NOMO-1 treated with DMSO at 0.1 percent for 48 hours (cell line): ENCODE measurements at regions not wholly inside any gene's neighbourhood (a gene's known extent, or its start where the extent isn't known, plus 50 kb on each side); places are given as distances from the start of the nearest gene placed in this dataset.

ENCODE experiments used
- DNase-seq: peaks from one replicate; lab custom pipeline; 2025; ENCODE audit not compliant: unreplicated experiment; lab: John Stamatoyannopoulos, UW

DNA sequence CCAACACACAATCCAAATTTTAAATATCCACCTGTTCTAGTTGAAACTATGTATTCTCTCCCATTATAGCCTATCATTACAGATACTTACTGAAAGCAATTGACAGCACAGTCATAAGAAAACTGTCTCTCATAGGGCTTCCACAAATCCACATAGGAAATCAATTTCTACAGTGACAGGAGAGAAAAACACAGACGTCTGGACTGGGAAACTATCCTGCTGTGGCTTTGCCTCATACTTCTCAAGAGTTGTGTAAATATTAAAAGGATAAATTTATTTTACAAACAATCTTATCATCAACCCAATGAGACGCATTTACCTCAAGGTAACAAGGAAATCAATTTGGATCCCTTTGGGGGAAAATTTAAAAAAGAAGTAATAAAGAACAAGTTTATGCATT is 517.5 kb downstream of the EFNA5 start:
- no peak for DNase-seq

- no peak for DNase-seq
These were observed 521.3 kb downstream of the EFNA5 start for GRCh38 chr5:107149243-107150005.

DNA sequence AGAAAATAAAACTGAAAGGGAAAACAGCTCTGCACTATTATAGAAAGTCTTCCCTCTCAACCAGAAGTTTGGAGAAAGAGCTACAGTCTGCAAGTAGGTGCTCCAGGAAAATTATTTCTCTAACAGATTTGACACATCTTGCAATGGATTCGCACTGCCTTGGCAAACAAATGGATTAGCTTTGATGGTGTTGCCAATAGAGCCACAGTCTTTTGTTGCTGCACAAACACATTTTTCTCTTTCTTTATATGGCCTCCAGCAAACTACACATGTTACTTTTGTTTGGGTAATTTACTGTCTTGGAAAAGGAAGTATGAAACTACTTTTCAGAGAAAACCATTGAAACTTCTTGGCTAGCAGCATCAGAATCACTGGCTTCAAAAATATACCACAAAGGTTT is 523.1 kb downstream of the EFNA5 start:
- no peak for DNase-seq

- DNase-seq: no peak
These were observed 523.8 kb downstream of the EFNA5 start for GRCh38 chr5:107146901-107147300.

- no peak for DNase-seq
These were observed 535.3 kb downstream of the EFNA5 start for GRCh38 chr5:107135391-107135790.

DNA sequence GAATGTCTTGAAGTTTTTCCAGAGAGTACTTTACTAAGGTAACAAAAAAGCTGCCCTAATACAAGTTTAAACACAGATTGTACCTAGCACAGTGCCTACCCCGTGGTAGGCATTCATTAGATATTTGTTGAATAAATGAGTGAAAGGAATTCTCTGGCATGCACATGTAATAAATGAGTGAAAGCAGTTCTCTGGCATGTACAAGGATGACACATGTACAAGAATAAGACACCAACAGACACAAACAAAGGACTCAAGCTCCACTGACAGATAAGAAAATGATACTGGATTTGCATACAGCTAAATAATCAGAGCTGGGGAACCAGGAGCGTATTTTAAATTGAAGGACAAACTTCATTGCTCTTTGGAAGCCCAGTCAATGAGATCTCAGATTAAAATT is 535.8 kb downstream of the EFNA5 start:
- no peak for DNase-seq

GRCh38 chr5:107129051-107129450 is 541.7 kb downstream of the EFNA5 start:
- no peak for DNase-seq

- DNase-seq: no peak
These were observed 542.9 kb downstream of the EFNA5 start for GRCh38 chr5:107127878-107128277.

GRCh38 chr5:107126341-107126740 is 544.4 kb downstream of the EFNA5 start:
- DNase-seq: no peak

- no peak for DNase-seq
These were observed 546.4 kb downstream of the EFNA5 start for GRCh38 chr5:107124376-107124775.

DNA sequence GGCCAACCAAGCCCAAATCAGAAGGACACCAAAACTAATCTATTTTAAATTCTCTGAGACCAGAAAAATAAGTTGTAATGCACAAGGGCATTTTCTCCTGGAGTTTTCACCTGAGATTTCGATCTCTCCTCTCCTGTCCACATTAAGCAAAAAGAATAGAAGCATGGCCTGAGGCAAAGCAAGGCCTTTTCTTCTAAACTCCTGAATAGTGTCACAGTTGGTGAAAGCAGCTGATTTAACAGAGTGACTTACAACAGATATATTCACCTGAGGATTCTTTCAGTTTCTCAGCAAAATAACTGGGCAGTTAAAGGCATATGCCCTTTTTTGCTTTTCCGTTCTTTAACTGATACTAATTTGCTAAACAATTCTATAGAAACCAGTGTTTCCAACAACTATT is 547.7 kb downstream of the EFNA5 start:
- no peak for DNase-seq

- no peak for DNase-seq
These were observed 548.8 kb downstream of the EFNA5 start for GRCh38 chr5:107121793-107122519.

DNA sequence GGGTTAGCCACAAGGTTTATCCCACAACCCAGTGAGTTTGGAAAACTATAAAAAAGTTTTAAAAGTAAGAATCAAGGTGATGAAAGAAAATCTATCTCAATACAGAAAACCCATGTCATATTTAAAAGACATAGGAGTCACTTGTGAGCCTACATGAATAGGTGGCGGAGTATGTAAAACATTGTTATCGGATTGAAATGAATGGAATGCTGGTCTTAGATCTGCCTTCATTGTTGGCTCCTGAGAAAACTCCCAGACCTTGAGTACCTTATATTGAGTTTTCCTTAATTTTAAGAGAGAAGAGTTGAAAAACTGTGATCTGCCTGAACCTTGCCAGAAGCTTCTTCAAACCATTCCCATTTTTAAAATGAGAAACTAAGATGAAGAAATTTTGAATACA is 551.1 kb downstream of the EFNA5 start:
- no peak for DNase-seq

GRCh38 chr5:107118184-107119019 is 552.3 kb downstream of the EFNA5 start:
- no peak for DNase-seq

DNA sequence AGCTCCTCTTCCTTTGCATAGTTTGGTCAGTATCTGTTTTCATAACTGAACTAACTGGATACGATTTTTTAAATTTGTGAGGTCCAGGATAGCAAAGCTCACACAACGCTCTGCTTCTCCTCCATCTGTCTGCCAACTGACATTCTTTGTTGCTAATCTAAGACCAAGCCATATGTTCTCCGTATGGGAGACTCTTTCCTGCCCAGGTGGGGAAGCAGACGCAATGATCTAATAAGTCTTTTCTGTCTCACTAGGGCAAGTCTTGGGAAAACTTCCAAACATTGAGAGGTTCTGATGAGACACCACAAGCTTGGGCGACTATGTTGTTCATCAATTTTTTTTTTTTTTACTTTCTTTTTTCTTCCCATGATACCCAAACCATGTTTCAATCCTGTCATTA is 558.5 kb downstream of the EFNA5 start:
- no peak for DNase-seq

GRCh38 chr5:107104040-107104995 is 566.4 kb downstream of the EFNA5 start:
- DNase-seq: no peak

DNA sequence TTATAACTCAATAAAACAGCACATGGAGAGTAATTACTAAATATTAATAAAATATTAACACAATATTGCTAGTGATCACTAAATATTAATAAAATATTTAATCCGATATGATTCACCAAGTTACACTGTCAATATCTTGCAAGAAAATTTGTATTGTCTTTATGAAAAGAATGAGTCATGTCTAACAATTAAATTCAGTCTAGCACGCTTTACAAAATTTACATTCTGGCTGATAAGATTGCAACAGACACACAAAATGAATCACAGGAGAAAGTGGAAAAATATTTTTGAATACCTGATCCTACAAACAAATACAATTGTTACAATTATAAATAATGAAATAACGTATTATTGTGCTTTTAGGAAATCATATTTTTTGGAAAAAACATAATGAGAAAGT is 567.2 kb downstream of the EFNA5 start:
- no peak for DNase-seq

DNA sequence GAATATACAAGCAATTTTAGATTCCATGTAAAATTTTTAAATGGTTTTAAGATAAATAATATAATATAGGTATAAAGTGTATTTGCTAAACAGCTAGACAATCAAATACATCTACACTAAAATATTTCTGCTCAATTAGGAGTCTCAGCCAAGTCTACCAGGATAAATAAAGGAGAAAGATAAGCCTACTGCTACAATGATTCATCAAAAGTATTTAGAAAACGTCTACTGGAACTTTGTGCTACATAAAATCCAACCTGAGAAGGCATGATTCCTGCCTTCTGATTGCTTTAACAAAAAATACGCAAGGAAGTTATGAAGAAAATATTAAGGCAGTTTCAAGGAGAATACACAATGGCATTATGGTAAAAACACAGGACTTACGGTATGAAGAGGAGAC is 570.6 kb downstream of the EFNA5 start:
- DNase-seq: no peak

GRCh38 chr5:107099506-107099905 is 571.2 kb downstream of the EFNA5 start:
- DNase-seq: no peak

GRCh38 chr5:107092695-107093094 is 578.0 kb downstream of the EFNA5 start:
- no peak for DNase-seq

GRCh38 chr5:107090506-107090905 is 580.2 kb downstream of the EFNA5 start:
- no peak for DNase-seq
